Ovary (tissue), 3 donors: ENCODE measurements at regions not wholly inside any gene's neighbourhood (a gene's known extent, or its start where the extent isn't known, plus 50 kb on each side); places are given as distances from the start of the nearest gene placed in this dataset.

ENCODE experiments used
- EP300 ChIP-seq: sonication (generic); formaldehyde crosslinking; IDR thresholded peaks from one replicate; pipeline ENCODE4 v1.6.1; 2017; ENCODE audit warnings: antibody characterized with exemption
- POLR2A ChIP-seq: fragments of 450-650 bp; IDR thresholded peaks from one replicate; pipeline ENCODE4 v1.6.1; 2017; ENCODE audit warnings: antibody characterized with exemption, mild to moderate bottlenecking, moderate library complexity
- TF ChIP-seq, protein P1 (sequence below), 3 donors: fragments of 450-650 bp in 2 of 3; fragments of 200-600 bp in 1 of 3; IDR thresholded peaks; one replicate each; pipeline versions ENCODE4 v1.5.1 to v1.8.0; 2016 to 2022; ENCODE audit warnings: antibody characterized with exemption in 3 of 3, mild to moderate bottlenecking in 1 of 3
- donor health status: DM: no; HTN: no; CAD: no.

GRCh38 chr13:78187781-78188180 is 269.1 kb upstream of the EDNRB start:
- TF ChIP-seq, protein P1, sequence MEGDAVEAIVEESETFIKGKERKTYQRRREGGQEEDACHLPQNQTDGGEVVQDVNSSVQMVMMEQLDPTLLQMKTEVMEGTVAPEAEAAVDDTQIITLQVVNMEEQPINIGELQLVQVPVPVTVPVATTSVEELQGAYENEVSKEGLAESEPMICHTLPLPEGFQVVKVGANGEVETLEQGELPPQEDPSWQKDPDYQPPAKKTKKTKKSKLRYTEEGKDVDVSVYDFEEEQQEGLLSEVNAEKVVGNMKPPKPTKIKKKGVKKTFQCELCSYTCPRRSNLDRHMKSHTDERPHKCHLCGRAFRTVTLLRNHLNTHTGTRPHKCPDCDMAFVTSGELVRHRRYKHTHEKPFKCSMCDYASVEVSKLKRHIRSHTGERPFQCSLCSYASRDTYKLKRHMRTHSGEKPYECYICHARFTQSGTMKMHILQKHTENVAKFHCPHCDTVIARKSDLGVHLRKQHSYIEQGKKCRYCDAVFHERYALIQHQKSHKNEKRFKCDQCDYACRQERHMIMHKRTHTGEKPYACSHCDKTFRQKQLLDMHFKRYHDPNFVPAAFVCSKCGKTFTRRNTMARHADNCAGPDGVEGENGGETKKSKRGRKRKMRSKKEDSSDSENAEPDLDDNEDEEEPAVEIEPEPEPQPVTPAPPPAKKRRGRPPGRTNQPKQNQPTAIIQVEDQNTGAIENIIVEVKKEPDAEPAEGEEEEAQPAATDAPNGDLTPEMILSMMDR (IDR thresholded peaks at IDR 0.05), result no peak
- TF ChIP-seq POLR2A, result no peak
- TF ChIP-seq EP300, result no peak
